HG02763 (cell line): ENCODE measurements at regions not wholly inside any gene's neighbourhood (a gene's known extent, or its start where the extent isn't known, plus 50 kb on each side); places are given as distances from the start of the nearest gene placed in this dataset.

Experiments
- ATAC-seq: cut with Tn5 transposase; IDR thresholded peaks from one replicate; pipeline ENCODE4 v1.9.1; 2021; ENCODE audit warnings: mild to moderate bottlenecking, moderate library complexity; ENCODE audit not compliant: unreplicated experiment

DNA sequence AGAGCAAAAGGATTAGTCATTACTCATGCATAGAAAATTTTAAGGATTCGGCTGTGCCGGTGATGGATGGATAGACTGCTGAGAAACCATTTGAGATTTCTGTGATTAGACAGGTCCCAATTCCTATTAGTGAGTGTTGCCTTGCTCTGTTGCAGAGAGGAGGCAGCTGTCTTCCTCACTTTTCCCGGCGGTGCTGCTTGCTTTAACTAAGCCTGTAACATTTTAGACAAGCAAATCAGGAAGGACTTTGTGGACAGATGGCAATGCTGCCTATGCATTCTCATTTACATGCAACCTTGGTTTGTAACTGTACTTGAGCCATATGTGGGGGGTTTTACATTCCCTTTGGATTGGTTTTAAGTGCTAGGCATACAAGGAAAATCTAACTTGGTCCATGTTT, 1176.3 kb downstream of the CDH18 start:
- no peak for ATAC-seq

DNA sequence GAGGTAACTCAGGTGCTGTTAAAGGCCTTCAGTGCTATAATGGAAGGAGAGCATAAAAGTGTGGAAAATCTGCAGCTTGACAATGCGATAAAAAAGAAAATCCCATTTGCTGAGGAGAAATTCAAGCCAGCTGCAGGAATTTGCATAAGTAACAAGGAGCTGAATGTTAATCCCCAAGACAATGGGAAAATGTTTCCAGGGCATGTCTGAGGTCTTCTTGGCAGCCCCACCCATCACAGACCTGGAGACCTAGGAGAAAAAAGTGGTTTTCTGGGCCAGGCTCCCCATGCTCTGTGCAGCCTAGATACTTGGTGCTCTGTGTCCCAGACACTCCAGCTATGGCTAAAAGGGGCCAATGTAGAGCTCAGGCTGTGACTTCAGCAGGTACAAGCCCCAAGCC, 1159.6 kb downstream of the CDH18 start:
- ATAC-seq, result no peak

DNA sequence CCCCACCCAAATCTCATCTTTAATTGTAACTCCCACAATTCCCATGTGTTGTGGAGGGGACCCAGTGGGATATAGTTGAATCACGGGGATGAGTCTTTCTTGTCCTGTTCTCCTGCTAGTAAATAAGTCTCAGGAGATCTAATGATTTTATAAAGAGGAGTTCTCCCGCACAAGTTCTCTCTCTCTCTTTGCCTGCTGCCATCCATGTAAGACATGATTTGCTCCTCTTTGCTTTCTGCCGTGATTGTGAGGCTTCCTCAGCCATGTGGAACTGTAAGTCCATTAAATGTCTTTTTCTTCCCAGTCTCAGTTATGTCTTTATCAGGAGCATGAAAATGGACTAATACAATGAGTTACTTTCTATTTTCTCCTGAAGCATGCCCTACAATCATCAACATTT, 1158.5 kb downstream of the CDH18 start:
- no peak for ATAC-seq

DNA sequence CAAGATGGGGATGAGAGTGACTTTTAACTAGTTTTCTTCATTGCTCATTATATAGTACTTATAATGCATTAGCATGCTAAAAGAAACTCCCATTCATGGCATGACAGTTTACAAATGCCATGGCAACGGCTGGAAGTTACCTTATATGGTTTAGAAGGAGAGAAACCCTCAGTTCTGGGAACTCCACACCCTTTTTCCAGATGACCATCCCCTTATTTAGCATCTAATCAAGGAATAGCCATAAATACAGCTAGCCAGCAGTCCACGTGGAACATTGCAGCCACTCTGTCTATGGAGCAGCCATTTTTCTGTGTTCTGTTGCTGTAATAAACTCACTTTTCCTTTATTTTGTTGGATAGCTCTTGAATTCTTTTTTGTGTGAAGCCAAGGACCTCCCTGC, 1137.8 kb downstream of the CDH18 start:
- ATAC-seq, result no peak

DNA sequence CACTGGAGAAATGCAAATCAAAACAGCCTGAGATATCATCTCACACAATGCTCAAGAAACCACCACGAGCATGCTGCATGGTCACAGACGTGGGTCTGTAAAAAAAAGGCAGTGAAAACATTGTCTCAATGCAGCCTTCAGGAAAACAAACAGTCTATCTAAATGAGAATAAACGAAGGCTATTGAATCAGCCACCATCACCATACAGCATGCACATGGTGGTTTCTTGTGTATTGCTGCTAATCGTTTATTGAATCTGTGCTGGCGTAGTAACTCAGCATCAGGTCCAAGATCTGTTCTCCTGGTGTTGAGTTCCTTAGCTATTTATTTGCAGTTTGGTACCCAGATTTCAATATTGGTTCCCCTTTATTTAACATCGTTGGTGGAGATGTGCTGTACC, 1115.0 kb downstream of the CDH18 start:
- no peak for ATAC-seq

DNA sequence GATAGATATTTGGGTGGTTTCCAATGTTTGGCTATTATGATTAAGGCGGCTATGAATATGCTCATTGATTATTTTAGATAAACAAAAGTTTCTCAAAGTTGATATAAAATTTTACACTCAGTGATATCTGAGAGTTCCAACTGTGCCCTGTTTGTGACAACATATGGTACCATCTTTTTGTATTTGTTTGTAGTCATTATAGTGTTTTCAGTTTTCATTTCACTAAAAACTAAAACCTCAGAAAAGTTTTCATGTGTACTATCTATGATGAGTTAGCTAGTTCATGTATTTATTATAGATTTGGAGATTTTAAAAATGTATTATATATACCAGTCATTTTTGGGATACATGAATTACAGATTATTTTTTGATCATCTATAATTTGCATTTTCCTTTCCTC, 1111.4 kb downstream of the CDH18 start:
- ATAC-seq, result no peak

DNA sequence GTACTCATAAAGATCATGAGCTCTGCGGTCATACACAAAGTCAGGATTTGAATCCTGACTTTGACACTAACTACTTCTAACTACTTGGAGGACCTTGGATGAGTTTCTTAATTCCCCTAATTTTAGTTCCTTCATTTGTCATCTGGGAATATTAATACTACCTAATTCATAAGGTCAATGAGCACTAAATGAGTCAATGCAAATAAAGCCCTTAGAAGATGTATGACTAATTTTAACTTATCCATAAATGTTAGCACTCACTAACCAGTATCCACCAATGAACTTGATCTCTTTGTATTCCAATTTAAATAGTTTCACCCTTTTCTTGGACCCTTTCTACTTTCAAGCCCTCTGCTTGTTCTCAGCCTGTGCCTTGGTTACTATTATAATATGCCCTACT, 1106.4 kb downstream of the CDH18 start:
- ATAC-seq, result no peak

DNA sequence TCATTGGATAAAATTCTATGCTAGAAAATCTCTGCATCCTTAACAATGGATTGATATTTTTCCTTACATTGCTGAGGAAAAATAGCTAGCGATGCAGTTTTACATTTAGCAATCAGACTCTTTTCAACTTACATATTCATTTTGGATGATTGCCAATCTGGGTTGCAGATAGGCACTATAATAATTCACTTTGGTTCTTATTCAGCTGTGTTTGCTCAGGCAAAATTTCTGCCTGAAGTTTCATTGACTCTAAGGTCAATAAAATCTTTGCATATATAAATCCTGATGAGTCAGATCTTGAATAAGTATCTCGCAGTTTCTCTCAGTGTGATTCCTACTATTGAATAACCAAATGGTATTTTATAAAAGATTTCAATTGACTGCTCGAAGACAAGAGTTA, 1105.8 kb downstream of the CDH18 start:
- no peak for ATAC-seq

DNA sequence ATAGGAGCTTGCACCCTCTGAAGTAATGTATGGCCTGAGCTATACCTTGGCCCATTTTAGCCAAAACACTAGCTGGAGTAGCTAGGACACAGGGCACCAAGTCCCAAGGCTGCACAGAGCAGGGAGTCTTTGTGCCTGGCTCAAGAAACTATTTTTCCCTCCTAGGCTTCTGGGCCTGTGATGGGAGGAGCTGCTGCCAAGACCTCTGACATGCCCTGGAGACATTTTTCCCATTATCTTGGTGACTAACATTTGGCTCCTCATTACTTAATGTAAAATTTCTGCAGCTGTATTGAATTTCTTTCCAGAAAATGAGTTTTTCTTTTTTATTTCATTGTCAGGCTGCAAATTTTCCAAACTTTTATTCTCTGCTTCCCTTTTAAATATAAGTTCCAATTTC, 1099.2 kb downstream of the CDH18 start:
- ATAC-seq, result no peak

DNA sequence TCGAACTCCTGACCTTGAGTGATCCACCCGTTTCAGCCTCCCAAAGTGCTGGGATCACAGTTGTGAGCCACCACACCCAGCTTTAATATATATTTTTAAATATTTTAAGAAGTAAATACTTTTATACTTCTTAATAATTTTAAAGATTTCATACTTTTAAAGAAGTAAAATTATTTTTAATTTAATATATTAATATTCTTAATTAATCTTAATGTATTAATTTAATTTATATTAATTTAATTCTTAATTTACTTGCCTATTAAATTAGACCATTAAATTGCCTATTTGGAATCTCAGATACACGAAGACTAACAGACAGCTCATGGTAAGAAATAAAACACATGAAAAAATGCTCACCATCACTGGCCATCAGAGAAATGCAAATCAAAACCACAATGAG, 1087.4 kb downstream of the CDH18 start:
- ATAC-seq, result no peak

DNA sequence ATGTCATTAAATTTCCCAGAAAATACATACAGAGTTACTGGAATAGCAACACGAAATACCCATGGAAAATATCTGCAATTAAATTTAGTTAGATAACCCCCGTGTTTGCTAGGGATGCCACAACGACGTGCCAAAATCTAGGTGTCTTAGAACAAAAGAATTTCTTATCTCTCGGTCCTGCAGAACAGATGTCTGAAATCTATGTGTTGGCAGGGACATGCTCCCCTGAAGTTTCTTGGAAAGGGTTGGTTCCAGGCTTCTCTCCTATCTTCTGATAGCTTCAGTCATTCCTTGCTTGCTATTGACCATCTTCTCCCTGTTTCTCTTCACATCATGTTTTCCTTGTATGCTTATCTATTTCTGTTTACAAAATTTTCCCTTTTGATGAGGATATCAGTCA, 1067.0 kb downstream of the CDH18 start:
- no peak for ATAC-seq

DNA sequence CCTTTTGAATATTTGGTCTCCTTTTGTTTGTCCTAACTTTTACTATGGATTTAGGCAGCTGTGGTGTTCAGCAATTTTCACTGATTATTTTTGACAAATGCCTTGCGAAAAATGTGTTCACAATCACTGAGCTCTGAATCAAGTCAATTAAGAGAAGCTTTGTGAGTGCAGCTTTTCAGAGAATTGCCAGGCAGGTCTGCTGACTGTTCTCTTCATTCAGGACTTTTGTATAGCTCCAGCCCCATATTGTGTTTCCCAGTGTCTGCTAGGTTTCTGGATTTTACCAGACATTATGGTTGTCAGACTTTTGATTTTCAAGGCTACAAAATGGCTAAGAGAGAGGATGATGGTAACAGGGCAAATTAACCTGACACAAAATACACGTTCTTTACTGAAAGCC, 1055.9 kb downstream of the CDH18 start:
- no peak for ATAC-seq

DNA sequence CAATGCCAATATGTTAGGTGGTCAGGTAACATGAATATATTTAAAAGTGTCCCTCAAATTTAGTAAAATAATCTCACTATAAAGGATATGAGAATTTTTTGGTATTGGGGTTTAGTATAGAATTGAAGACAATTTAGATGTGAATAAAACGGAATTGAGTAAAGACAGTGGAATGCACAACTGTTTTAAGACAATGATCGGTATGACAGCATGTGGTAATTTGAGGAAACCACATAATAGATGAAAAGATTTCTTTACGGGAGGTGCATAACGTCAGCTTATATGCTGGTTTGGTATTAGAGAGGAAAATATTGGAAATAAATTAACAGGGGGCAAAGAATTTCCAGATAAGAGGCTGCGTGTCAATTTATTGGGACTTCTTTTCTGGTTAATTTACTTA, 1043.2 kb downstream of the CDH18 start:
- ATAC-seq, result no peak

DNA sequence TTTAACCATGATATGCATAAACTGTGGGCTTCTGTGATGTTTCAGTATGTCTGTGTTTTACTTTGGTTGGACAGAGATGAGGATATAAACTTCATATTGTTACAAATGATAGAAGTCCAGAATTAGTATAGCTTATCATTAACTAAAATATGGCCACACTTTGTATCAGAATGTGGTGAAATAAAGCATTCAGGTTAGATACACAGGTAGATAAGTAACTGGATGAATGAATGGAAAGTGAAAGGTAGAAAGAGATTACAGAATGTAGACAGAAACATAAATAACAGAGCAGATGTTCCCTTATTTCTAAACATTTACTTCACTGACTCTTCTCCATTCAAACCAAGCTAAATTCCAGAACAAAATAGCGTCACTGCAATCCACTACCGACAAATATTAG, 1033.8 kb downstream of the CDH18 start:
- no peak for ATAC-seq

DNA sequence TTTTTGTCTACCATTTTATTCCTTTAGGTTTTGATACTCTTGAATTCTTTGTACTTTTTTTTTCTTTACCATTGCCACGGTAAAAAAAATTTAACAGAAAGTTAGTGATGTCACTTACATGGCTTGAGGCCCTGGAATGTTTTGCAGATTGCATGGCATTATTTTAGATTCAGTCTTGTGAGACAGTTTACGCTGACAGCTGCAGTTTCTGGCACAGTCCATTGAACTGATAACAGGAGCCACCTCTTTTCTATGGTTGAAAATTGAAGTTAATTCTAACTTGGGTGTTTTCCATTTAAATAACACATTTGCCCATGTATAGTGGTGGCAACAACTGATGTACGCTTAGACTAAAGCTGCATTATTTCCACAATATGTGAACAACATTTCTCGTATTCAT, 1028.5 kb downstream of the CDH18 start:
- ATAC-seq, result no peak

DNA sequence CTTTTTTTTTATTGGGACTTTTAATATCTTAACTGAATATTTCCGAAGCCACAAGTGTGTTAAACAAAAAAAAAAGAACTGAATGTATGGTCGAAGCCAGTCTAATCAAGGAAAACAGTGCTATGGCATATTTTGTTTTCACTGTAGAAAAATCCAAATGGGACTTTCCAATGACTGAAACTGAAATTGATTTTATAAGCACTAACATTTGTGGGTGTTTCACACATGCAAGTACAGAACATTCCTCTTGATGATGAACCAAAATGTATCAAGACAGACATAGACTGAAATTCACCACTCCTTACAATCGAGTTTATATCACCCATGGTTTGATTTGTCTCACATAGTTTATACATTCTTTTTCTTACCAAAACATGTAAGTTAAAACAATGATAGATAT, 1026.8 kb downstream of the CDH18 start:
- ATAC-seq, result no peak

DNA sequence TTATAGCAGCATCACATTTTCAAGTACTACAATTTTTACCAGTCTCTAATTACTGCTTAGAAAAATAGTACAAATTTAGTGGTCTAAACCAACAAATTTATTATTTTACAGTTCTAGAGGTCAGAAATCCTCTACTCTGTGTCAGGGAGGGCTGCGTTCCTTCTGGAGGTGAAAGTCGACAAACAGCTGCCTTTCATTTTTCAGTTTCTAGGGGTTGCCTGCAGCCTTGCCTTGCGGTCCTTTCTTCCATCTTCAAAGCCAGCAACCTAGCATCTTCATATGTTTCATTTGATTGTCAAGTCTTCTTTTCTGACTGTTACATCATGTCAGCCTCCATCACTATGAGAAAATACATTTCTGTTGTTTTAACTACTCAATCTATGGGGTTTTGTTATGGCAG, 1022.1 kb downstream of the CDH18 start:
- ATAC-seq, result no peak

DNA sequence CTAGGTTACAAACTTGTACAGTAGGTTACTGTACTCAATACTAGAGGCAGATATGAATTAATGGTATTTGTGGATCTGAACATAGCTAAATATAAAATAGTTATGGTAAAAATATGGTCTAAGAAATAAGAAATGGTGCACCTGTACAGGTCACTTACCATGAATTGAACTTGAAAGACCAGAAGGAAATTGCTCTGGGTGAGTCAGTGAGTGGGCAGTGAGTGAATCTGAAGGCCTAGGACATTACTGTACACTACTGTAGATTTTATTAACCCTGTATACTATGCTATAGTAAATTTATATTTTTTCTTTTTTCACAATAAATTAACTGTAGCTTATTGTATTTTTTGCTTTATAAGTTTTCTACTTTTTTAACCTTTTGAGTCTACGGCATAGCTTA, 1020.4 kb downstream of the CDH18 start:
- ATAC-seq, result no peak

DNA sequence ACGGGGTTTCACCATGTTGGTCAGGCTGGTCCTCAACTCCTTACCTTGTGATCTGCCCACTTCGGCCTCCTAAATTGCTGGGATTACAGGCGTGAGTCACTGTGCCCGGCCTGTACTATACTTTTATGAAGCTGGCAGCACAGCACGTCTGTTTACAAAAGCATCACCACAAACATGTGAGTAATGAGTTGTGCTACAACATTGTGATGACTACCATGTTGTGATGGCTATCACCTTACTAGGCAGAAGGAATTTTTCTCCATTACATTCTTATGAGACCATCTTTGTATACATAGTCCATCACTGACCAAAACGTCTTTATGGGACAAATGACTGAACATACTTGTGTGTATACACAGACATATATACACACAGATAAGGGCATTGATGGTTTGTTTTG, 1019.0 kb downstream of the CDH18 start:
- ATAC-seq, result no peak

DNA sequence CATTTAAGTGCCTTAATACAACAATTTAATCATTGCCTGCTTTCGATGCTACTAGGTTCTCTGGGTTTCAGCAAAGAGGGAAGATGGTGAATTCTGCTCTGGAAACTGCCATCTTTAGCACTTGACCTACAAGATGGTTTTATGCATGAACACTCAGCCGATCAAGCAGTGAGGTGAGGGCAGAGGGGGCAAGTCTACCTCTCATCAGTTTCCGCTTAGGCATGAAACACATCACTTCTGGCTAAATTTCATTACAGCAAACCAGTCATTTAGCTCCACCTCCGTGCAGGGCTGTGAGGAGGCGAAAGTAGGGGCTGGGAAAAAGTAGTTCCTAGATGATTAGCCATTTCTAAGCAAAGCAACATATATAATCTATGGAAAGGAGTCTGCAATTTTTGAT, 1018.0 kb downstream of the CDH18 start:
- no peak for ATAC-seq

DNA sequence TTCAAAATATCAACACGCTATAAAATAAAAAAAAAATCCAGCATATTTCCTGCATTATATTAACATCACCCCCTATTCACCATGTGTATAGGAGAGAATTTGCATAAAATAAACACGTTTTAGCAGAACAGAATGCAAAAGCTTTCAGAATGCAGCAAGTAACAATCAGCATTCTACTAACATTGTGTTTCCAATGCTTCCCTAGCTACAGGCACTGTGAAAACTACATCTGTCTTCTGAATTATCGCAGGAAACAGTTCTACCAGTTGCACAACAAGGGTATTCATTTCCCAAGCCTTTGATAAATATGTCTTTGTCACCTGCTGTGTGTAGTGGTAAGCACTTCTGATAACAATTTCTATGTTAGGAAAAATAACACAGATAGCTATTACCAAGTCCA, 1015.8 kb downstream of the CDH18 start:
- no peak for ATAC-seq

DNA sequence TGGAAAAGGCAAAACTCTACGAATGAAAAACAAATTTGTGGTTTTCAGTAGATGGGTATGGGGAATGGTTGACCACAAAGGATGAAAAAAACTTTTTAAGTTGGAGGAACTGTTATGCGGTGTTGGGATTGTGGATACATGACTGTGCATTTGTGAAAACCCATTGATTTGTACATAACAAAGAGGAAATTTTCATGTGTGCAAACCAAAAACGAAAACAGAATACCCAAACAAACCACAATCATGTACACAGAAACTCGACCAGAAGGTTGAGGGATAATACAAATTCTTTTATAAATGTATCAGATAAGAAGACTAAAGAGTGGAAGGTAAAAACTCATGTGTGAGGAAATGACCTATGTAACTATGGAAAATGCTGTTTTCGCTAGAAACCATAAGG, 1012.4 kb downstream of the CDH18 start:
- ATAC-seq, result no peak

DNA sequence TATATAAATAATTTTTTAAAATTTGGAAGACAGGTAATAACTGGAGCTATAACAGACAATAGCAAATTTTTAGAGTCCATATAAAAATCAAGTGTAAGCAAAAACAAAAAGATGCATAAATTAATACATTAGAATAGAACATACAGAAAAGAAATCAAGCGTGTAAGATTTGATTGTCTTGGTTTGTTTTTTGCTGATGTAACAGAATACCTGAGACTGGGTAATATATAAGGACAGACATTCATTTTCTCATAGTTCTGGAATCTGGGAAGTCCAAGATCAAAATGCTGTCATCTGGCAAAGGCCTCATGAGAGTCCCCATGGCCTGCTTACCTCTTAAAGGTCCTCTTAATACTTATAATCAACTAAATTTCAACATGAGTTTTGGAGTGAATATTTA, 1010.1 kb downstream of the CDH18 start:
- no peak for ATAC-seq

DNA sequence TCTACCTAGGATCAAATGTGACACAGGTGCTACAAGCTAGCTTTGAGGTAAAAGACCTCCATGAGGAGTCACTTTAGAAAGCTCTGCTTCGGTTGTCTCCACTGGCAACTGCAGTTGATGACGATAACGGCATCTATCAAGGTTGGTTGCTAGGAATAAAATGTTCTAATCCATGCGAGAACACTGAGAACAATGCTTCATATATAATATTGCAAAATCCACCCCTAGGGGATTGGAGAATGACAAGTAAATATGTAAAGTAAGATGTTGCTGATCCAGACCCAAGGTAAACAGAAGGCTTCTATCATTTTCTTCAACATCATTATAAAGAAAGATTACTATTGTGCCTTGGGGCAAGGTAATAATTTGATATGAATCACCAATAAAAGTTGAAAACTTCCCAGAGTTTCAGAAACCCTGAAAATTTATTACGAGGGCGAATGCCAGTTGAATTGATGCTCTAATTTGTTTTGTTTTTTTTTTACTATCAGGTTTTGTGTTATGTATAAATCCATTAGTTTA, 1003.4 kb downstream of the CDH18 start:
- ATAC-seq, result no peak
